ENCODE measurements at regions not wholly inside any gene's neighbourhood (a gene's known extent, or its start where the extent isn't known, plus 50 kb on each side); places are given as distances from the start of the nearest gene placed in this dataset.

DNA sequence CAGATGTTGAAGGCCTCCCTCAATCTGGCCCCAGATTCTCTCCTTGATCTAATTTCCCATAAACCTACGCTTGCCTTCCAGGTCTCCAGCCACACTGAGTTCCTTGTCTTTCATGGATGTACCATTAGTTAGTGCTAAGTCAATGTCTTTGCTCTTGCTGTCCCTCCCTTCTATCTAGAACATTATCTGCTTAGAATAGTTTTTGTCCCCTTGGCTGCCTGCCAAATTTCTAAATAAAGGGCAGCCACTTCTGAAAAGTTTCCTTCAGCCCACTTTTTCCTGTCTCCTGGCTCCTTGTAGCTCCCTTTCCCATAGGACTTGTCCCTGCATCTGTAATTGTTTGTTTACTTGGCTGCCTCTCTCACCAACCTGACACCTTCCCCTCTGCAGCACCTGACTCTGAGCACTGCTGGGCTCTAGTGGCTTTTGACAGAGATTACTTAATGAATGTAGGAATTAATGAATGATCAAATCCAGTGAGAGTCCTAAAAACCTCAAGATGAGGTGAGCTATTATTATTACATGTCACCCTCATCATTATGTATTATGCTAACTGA is 58.3 kb downstream of the CXCL12 start:
- Histone ChIP-seq H3K27me3 (ENCODE audit: control insufficient read depth, insufficient read depth, low read length) (no peaks in the 10 kb centered on the region), H3K36me3 (ENCODE audit: control insufficient read depth, insufficient read depth, low read length) (no peaks in the 10 kb centered on the region), H3K4me1 (ENCODE audit: control insufficient read depth, insufficient read depth, low read length) (no peaks in the 10 kb centered on the region), H3K27ac (ENCODE audit: low read length) (no peak overlapping the region), H3K9me3 (ENCODE audit: control insufficient read depth, insufficient read depth, low read depth, low read length) (no peaks in the 10 kb centered on the region), H3K4me3 (ENCODE audit: low read depth in 2 of 2, low read length in 2 of 2) (no peak overlapping the region)
- BruUV-seq (replicated peaks) = no TSS peak
- POLR2A ChIA-PET = interaction anchor here (0.5 kb wide), 1 partner anchor 770 kb away, joined by 4 read pairs; no protein-coding TSS in a partner anchor
- CTCF ChIA-PET = no interaction called here
- in situ Hi-C loops (cut with HindIII; ENCODE audit: low pct_unique_long_range_greater_than_20kb, low sequenced_read_pairs) (no loop called here), intact Hi-C loops (cut with micrococcal nuclease; ENCODE audit: unreplicated experiment) (no loop called here)
- DNase-seq (ENCODE audit: low read depth, low spot score) (no peak), ATAC-seq (no peak)
- TF ChIP-seq TCF7L2 (IDR thresholded peaks at IDR 0.05; ENCODE audit: low read depth, low read length) (no peak), SIN3A (IDR thresholded peaks at IDR 0.05; ENCODE audit: borderline replicate concordance, insufficient read depth, low read depth, low read length) (no peak), POLR2AphosphoS5 (IDR thresholded peaks at IDR 0.05; ENCODE audit: low read depth, low read length) (no peak)
- TF ChIP-seq, protein P1, sequence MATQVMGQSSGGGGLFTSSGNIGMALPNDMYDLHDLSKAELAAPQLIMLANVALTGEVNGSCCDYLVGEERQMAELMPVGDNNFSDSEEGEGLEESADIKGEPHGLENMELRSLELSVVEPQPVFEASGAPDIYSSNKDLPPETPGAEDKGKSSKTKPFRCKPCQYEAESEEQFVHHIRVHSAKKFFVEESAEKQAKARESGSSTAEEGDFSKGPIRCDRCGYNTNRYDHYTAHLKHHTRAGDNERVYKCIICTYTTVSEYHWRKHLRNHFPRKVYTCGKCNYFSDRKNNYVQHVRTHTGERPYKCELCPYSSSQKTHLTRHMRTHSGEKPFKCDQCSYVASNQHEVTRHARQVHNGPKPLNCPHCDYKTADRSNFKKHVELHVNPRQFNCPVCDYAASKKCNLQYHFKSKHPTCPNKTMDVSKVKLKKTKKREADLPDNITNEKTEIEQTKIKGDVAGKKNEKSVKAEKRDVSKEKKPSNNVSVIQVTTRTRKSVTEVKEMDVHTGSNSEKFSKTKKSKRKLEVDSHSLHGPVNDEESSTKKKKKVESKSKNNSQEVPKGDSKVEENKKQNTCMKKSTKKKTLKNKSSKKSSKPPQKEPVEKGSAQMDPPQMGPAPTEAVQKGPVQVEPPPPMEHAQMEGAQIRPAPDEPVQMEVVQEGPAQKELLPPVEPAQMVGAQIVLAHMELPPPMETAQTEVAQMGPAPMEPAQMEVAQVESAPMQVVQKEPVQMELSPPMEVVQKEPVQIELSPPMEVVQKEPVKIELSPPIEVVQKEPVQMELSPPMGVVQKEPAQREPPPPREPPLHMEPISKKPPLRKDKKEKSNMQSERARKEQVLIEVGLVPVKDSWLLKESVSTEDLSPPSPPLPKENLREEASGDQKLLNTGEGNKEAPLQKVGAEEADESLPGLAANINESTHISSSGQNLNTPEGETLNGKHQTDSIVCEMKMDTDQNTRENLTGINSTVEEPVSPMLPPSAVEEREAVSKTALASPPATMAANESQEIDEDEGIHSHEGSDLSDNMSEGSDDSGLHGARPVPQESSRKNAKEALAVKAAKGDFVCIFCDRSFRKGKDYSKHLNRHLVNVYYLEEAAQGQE (IDR thresholded peaks at IDR 0.05; ENCODE audit: insufficient read depth in 1 of 2, low read depth in 2 of 2, low read length in 1 of 2) = no peak
- TF ChIP-seq, protein P2, sequence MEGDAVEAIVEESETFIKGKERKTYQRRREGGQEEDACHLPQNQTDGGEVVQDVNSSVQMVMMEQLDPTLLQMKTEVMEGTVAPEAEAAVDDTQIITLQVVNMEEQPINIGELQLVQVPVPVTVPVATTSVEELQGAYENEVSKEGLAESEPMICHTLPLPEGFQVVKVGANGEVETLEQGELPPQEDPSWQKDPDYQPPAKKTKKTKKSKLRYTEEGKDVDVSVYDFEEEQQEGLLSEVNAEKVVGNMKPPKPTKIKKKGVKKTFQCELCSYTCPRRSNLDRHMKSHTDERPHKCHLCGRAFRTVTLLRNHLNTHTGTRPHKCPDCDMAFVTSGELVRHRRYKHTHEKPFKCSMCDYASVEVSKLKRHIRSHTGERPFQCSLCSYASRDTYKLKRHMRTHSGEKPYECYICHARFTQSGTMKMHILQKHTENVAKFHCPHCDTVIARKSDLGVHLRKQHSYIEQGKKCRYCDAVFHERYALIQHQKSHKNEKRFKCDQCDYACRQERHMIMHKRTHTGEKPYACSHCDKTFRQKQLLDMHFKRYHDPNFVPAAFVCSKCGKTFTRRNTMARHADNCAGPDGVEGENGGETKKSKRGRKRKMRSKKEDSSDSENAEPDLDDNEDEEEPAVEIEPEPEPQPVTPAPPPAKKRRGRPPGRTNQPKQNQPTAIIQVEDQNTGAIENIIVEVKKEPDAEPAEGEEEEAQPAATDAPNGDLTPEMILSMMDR (IDR thresholded peaks at IDR 0.05) = no peak

DNA sequence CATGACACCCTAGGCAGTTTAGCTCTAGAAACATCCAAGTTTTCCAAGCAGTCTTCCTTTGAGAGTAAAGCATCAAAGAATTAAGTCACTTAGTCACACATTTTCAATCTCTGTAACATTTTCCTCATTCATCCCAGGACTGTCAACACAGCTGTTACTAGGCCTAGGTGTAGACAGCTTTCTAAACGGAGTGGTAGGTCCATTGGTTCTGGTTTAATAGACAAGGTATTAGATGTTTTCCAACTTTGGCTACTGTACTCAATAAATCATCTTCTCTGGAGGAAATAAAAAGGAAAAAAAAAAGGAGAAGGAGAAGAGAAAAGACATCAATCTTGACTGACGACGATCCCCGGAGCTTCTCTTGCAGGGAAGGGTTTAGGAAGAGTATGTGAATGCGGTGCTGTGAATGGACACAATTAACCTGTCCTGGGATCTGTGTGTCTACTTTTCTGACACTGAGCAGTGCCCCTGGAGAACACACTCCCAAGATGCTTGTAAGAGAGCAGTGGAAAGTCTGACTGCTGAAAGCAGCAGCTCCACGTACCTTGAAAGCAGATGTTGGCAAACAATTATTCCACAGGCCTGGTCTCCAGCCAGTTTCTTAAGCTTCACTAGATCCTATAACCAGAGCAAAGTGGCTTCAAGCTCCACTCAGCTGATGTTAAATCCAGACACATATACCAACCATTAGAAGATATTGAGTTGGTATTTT is 59.1 kb downstream of the CXCL12 start:
- H3K4me1 ChIP-seq (ENCODE audit: control insufficient read depth, insufficient read depth, low read length) = no peaks in the 10 kb centered on the region
- in situ Hi-C loops (cut with HindIII; ENCODE audit: low pct_unique_long_range_greater_than_20kb, low sequenced_read_pairs) = no loop called here
- H3K36me3 ChIP-seq (ENCODE audit: control insufficient read depth, insufficient read depth, low read length) = no peaks in the 10 kb centered on the region
- no peaks in the 10 kb centered on the region for H3K9me3 ChIP-seq (ENCODE audit: control insufficient read depth, insufficient read depth, low read depth, low read length)
- CTCF ChIA-PET = interaction anchor here (0.6 kb wide), 1 partner anchor 86 kb away, joined by 3 read pairs; no protein-coding TSS in a partner anchor
- no peak overlapping the region for H3K27ac ChIP-seq (ENCODE audit: low read length)
- no peak overlapping the region for H3K4me3 ChIP-seq (ENCODE audit: low read depth in 2 of 2, low read length in 2 of 2)
- DNase-seq (ENCODE audit: low read depth, low spot score) (no peak), ATAC-seq (no peak)
- H3K27me3 ChIP-seq (ENCODE audit: control insufficient read depth, insufficient read depth, low read length) = peaks cover 2% of the 10 kb centered on the region; the same call in 1 of the 2 replicates
- intact Hi-C loops (cut with micrococcal nuclease; ENCODE audit: unreplicated experiment) = no loop called here
- POLR2A ChIA-PET = interaction anchor here (0.5 kb wide), 1 partner anchor 771 kb away, joined by 4 read pairs; no protein-coding TSS in a partner anchor
- no TSS peak for BruUV-seq (replicated peaks)
- TF ChIP-seq, protein P2 (IDR thresholded peaks at IDR 0.05) = no peak
- TF ChIP-seq POLR2AphosphoS5 (IDR thresholded peaks at IDR 0.05; ENCODE audit: low read depth, low read length) = no peak
- TF ChIP-seq SIN3A (IDR thresholded peaks at IDR 0.05; ENCODE audit: borderline replicate concordance, insufficient read depth, low read depth, low read length) = no peak
- TF ChIP-seq, protein P1 (IDR thresholded peaks at IDR 0.05; ENCODE audit: insufficient read depth in 1 of 2, low read depth in 2 of 2, low read length in 1 of 2) = no peak
